GM18870 (cell line): ENCODE measurements at regions not wholly inside any gene's neighbourhood (a gene's known extent, or its start where the extent isn't known, plus 50 kb on each side); places are given as distances from the start of the nearest gene placed in this dataset.

Experiments used
- ATAC-seq: cut with Tn5 transposase; IDR thresholded peaks from one replicate; pipeline ENCODE4 v1.9.1; 2021; ENCODE audit warnings: moderate library complexity; ENCODE audit not compliant: unreplicated experiment

GRCh38 chr4:120435179-120435578, 368.5 kb upstream of the MAD2L1 start:
- ATAC-seq: no peak

- no peak for ATAC-seq
These were observed 368.1 kb upstream of the MAD2L1 start for GRCh38 chr4:120434756-120435155.

GRCh38 chr4:120432301-120432860, 365.7 kb upstream of the MAD2L1 start:
- ATAC-seq: no peak

- ATAC-seq: no peak
These were observed 364.5 kb upstream of the MAD2L1 start for GRCh38 chr4:120431180-120431579.

- no peak for ATAC-seq
These were observed 351.5 kb upstream of the MAD2L1 start for GRCh38 chr4:120418146-120418545.

- ATAC-seq: no peak
These were observed 349.2 kb upstream of the MAD2L1 start for GRCh38 chr4:120415896-120416295.

- ATAC-seq: no peak
These were observed 340.3 kb upstream of the MAD2L1 start for GRCh38 chr4:120406960-120407359.

GRCh38 chr4:120403296-120403695, 336.6 kb upstream of the MAD2L1 start:
- ATAC-seq: no peak

- no peak for ATAC-seq
These were observed 333.8 kb upstream of the MAD2L1 start for GRCh38 chr4:120400441-120400840.

GRCh38 chr4:120399826-120400225, 333.2 kb upstream of the MAD2L1 start:
- no peak for ATAC-seq

- no peak for ATAC-seq
These were observed 329.1 kb upstream of the MAD2L1 start for GRCh38 chr4:120395746-120396145.

GRCh38 chr4:120355881-120356280, 289.2 kb upstream of the MAD2L1 start:
- ATAC-seq: no peak

- no peak for ATAC-seq
These were observed 287.7 kb upstream of the MAD2L1 start for GRCh38 chr4:120354381-120354780.

- ATAC-seq: no peak
These were observed 286.6 kb upstream of the MAD2L1 start for GRCh38 chr4:120353235-120353634.

GRCh38 chr4:120352739-120353138, 286.1 kb upstream of the MAD2L1 start:
- no peak for ATAC-seq

GRCh38 chr4:120348948-120349347, 282.3 kb upstream of the MAD2L1 start:
- no peak for ATAC-seq

- ATAC-seq: no peak
These were observed 281.9 kb upstream of the MAD2L1 start for GRCh38 chr4:120348521-120348920.

GRCh38 chr4:120331486-120332370, 265.1 kb upstream of the MAD2L1 start:
- peak; percentile 76 for ATAC-seq

- no peak for ATAC-seq
These were observed 262.7 kb upstream of the MAD2L1 start for GRCh38 chr4:120329386-120329785.

GRCh38 chr4:120327276-120327675, 260.6 kb upstream of the MAD2L1 start:
- ATAC-seq: no peak

- no peak for ATAC-seq
These were observed 252.6 kb upstream of the MAD2L1 start for GRCh38 chr4:120319046-120319767.
